NOMO-1 treated with DMSO at 0.1 percent for 48 hours (cell line): ENCODE measurements at regions not wholly inside any gene's neighbourhood (a gene's known extent, or its start where the extent isn't known, plus 50 kb on each side); places are given as distances from the start of the nearest gene placed in this dataset.

Source experiments
- DNase-seq: peaks from one replicate; lab custom pipeline; 2025; ENCODE audit not compliant: unreplicated experiment; lab: John Stamatoyannopoulos, UW

GRCh38 chr20:54361475-54361874 is 113.9 kb upstream of the DOK5 start:
- DNase-seq, result no peak

GRCh38 chr20:54362283-54362682 is 113.1 kb upstream of the DOK5 start:
- DNase-seq, result no peak

GRCh38 chr20:54364365-54364764 is 111.0 kb upstream of the DOK5 start:
- no peak for DNase-seq

- no peak for DNase-seq
Measured at GRCh38 chr20:54364919-54365318, 110.5 kb upstream of the DOK5 start.

GRCh38 chr20:54366669-54367344 is 108.6 kb upstream of the DOK5 start:
- DNase-seq, result no peak

GRCh38 chr20:54368570-54368969 is 106.8 kb upstream of the DOK5 start:
- no peak for DNase-seq

GRCh38 chr20:54372313-54372712 is 103.1 kb upstream of the DOK5 start:
- DNase-seq, result no peak

GRCh38 chr20:54377992-54378773 is 97.2 kb upstream of the DOK5 start:
- DNase-seq, result no peak

GRCh38 chr20:54379893-54380584 is 95.4 kb upstream of the DOK5 start:
- DNase-seq, result no peak

GRCh38 chr20:54382419-54382818 is 93.0 kb upstream of the DOK5 start:
- no peak for DNase-seq

- no peak for DNase-seq
Measured at GRCh38 chr20:54385746-54386145, 89.6 kb upstream of the DOK5 start.

- no peak for DNase-seq
Measured at GRCh38 chr20:54389596-54390280, 85.7 kb upstream of the DOK5 start.

- DNase-seq, result no peak
Measured at GRCh38 chr20:54397292-54398140, 77.9 kb upstream of the DOK5 start.

GRCh38 chr20:54398814-54399213 is 76.6 kb upstream of the DOK5 start:
- DNase-seq, result no peak

GRCh38 chr20:54405540-54405939 is 69.9 kb upstream of the DOK5 start:
- no peak for DNase-seq

- DNase-seq, result no peak
Measured at GRCh38 chr20:54407459-54407858, 67.9 kb upstream of the DOK5 start.

- DNase-seq, result no peak
Measured at GRCh38 chr20:54415967-54416366, 59.4 kb upstream of the DOK5 start.

- DNase-seq, result no peak
Measured at GRCh38 chr20:54416770-54417169, 58.6 kb upstream of the DOK5 start.

GRCh38 chr20:54419531-54419930 is 55.9 kb upstream of the DOK5 start:
- no peak for DNase-seq
